K562 (cell line): ENCODE measurements at regions not wholly inside any gene's neighbourhood (a gene's known extent, or its start where the extent isn't known, plus 50 kb on each side); places are given as distances from the start of the nearest gene placed in this dataset.

Experiments
- CREM ChIP-seq: IDR thresholded peaks from 2 replicates; pipeline ENCODE4 v1.6.1; 2014; ENCODE audit warnings: antibody characterized with exemption, low read depth
- GABPA ChIP-seq: fragments of 200-800 bp; sonication (Bioruptor generic); conservative IDR thresholded peaks from 2 replicates; pipeline ENCODE4 v1.6.1; 2016; ENCODE audit warnings: low read depth, missing genetic modification characterization, missing compliant biosample characterization
- KAT8 ChIP-seq: fragments of 450-650 bp; IDR thresholded peaks from 2 replicates; pipeline ENCODE4 v1.6.1; 2016; ENCODE audit warnings: low read depth, mild to moderate bottlenecking
- RCOR1 ChIP-seq, 2 experiments: IDR thresholded peaks; 2 replicates each; pipeline ENCODE4 v1.6.1; 2012; ENCODE audit warnings: low read depth in 2 of 2, low read length in 2 of 2, borderline replicate concordance in 1 of 2, improper control_type of control experiment in 1 of 2
- ZNF133 ChIP-seq: fragments of 250-450 bp; sonication (Bioruptor Pico); IDR thresholded peaks from 2 replicates; pipeline ENCODE4 v1.4.0; 2020; ENCODE audit warnings: mild to moderate bottlenecking
- TF ChIP-seq, protein P1 (sequence below): sonication (generic); formaldehyde crosslinking; IDR thresholded peaks from 2 replicates; pipeline ENCODE4 v1.8.0; 2022; ENCODE audit warnings: mild to moderate bottlenecking, missing genetic modification reagents
- TF ChIP-seq, protein P2 (sequence below): sonication (generic); formaldehyde crosslinking; IDR thresholded peaks from 2 replicates; pipeline ENCODE4 v1.5.0; 2020; ENCODE audit warnings: missing genetic modification reagents

DNA sequence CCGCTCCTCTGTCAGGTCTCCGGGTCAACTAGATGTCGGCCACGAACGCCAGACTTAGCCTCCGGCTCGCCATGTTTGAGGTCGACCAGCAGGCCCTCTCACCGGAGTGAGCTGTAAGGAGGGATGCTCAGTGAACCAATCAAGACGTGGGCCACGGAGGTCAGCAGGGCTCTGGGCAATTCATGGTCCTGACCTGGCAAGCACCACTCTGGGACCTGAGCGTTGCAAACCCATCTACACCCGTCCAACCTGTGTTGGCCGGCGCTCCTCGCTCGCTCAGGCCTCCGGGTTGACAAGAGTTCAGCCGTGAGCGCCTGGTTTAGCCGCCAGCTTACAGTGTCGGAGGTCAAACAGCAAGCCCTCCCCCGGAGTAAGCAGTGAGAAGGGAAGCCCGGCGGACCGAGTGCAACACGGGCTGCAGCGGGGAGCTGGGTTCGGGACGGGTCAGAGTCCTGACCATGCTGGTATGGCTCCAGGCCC is 1361.9 kb downstream of the UQCRFS1 start:
- TF ChIP-seq, protein P1, sequence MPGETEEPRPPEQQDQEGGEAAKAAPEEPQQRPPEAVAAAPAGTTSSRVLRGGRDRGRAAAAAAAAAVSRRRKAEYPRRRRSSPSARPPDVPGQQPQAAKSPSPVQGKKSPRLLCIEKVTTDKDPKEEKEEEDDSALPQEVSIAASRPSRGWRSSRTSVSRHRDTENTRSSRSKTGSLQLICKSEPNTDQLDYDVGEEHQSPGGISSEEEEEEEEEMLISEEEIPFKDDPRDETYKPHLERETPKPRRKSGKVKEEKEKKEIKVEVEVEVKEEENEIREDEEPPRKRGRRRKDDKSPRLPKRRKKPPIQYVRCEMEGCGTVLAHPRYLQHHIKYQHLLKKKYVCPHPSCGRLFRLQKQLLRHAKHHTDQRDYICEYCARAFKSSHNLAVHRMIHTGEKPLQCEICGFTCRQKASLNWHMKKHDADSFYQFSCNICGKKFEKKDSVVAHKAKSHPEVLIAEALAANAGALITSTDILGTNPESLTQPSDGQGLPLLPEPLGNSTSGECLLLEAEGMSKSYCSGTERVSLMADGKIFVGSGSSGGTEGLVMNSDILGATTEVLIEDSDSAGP: no peak
- TF ChIP-seq ZNF133 (CRISPR knock-in tag) (no peak), RCOR1 (IDR thresholded peaks at IDR 0.05; ENCODE audit: borderline replicate concordance in 1 of 2, low read depth in 2 of 2, low read length in 2 of 2) (no peak), KAT8 (no peak), CREM (no peak), GABPA (tag) (no peak)
- TF ChIP-seq, protein P2, sequence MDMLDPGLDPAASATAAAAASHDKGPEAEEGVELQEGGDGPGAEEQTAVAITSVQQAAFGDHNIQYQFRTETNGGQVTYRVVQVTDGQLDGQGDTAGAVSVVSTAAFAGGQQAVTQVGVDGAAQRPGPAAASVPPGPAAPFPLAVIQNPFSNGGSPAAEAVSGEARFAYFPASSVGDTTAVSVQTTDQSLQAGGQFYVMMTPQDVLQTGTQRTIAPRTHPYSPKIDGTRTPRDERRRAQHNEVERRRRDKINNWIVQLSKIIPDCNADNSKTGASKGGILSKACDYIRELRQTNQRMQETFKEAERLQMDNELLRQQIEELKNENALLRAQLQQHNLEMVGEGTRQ (CRISPR knock-in tag): no peak
